Muscle layer of colon (tissue), 2 donors: ENCODE measurements at regions not wholly inside any gene's neighbourhood (a gene's known extent, or its start where the extent isn't known, plus 50 kb on each side); places are given as distances from the start of the nearest gene placed in this dataset.

Source experiments
- H3K27ac ChIP-seq: one replicate; pipeline ENCODE4 v1.7.0; 2013; ENCODE audit warnings: low read depth, mild to moderate bottlenecking, low read length, moderate library complexity
- H3K27me3 ChIP-seq, 2 donors: one replicate each; pipeline ENCODE4 v1.7.0; 2013; ENCODE audit warnings: low read length in 2 of 2, mild to moderate bottlenecking in 2 of 2; ENCODE audit not compliant: insufficient read depth in 2 of 2, control insufficient read depth in 1 of 2
- H3K36me3 ChIP-seq: one replicate; pipeline ENCODE4 v1.7.0; 2013; ENCODE audit warnings: mild to moderate bottlenecking, low read length; ENCODE audit not compliant: insufficient read depth
- H3K4me1 ChIP-seq: one replicate; pipeline ENCODE4 v1.7.0; 2013; ENCODE audit warnings: mild to moderate bottlenecking, low read length; ENCODE audit not compliant: insufficient read depth
- H3K4me3 ChIP-seq, 2 donors: one replicate each; pipeline ENCODE4 v1.7.0; 2013; ENCODE audit warnings: low read length in 2 of 2, low read depth in 1 of 2, mild to moderate bottlenecking in 1 of 2, moderate library complexity in 1 of 2
- H3K9ac ChIP-seq: one replicate; pipeline ENCODE4 v1.7.0; 2013; ENCODE audit warnings: low read length
- H3K9me3 ChIP-seq: one replicate; pipeline ENCODE4 v1.7.0; 2013; ENCODE audit warnings: mild to moderate bottlenecking, low read length
- donor health status: abdominal sarcoma.
- donor health status: Adenocarcinoma of cecum.

DNA sequence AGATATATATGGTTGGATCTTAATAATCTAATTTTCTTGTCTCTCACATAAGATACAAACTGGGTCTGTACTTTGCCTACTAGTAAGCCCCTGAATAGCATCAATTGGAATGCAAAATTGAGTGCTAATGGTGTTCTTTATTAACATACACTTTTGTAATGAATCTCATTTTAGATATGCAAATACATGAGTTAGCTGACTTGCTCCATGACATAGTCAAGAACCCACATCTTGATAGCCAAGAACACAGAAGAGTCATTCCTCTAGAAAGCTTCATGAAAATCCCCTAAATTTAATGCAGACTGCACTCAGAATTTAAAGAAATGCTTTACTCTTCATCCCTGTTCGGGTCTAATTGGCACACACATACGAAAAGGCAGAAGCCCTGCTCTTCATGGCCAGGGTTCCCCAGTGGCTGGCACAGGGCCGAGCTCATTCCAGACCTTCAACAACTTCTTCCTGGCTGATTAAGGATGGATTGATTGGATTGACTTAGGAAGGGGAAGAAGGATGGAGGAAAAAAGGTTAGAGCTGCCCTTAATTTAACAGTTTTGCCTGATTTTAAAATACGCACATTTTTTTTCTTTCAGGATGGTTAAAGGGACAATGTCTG is 431.1 kb upstream of the KLF6 start:
- Histone ChIP-seq H3K4me1 (peaks cover 5% of the 10 kb centered on the region), H3K36me3 (no peaks in the 10 kb centered on the region), H3K9ac (no peak overlapping the region), H3K27ac (no peak overlapping the region), H3K9me3 (no peaks in the 10 kb centered on the region), H3K4me3 (no peak overlapping the region), H3K27me3 (no peaks in the 10 kb centered on the region)

DNA sequence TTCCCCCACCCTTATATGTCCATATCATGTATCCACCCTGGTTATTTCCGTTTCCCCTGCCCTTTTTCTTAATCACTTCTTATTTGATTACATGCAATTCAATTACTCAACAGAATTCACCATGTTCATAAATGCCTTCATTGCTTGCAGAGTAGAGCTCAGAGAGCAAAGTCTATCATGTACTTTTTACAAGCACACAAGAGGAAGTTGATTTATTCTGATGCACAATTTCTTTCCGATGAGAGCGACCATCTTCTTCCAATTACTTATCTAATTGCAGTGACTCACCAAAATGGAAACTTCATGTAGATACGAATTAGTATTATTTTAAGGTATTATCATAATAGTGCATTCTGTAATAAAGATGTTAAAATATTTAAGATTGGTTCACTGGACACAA is 430.5 kb upstream of the KLF6 start:
- H3K4me3 ChIP-seq, result no peak overlapping the region
- H3K9ac ChIP-seq, result no peak overlapping the region
- no peaks in the 10 kb centered on the region for H3K27me3 ChIP-seq
- H3K27ac ChIP-seq, result no peak overlapping the region
- H3K36me3 ChIP-seq, result no peaks in the 10 kb centered on the region
- H3K9me3 ChIP-seq, result no peaks in the 10 kb centered on the region
- H3K4me1 ChIP-seq, result peaks cover 5% of the 10 kb centered on the region

DNA sequence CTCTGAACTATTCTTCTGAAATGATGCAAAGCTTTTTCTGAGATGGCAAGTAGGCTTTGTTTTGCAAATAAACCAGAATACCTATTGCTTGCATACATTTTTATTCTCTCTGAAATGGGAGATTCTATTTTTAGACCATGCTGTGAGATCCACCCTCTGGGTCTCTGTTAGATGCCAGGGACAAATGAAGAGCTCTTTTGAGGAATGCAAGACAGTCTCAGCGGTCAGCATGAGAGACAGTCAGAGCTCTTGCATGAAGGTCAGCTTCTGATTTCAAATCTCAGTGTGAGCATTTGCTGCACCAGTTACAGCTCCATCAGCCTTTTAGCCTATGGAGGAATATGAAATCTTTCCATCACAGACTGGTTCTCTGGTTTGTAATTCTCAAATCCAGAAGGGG is 429.9 kb upstream of the KLF6 start:
- Histone ChIP-seq H3K4me3 (no peak overlapping the region), H3K9ac (no peak overlapping the region), H3K27ac (no peak overlapping the region), H3K27me3 (no peaks in the 10 kb centered on the region), H3K9me3 (no peaks in the 10 kb centered on the region), H3K36me3 (no peaks in the 10 kb centered on the region), H3K4me1 (peaks cover 5% of the 10 kb centered on the region)

DNA sequence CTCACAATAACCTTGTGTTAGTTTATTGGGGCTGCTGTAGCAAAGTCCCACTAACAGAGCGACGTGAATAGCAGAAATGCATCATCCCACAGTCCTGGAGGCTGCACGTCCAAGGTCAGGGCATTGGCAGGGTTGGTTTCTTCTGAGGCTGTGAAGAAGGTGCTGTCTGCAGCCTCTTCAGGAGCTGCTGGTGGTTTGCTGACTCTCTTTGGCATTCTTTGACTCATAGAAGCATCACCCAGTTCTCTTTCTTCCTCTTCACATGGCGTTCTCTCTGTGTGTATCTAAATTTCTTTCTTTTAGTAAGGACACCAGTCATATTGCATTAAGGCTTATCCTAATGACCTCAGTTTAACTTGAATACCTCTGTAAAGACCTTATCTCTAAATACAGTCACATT is 428.4 kb upstream of the KLF6 start:
- H3K9ac ChIP-seq, result no peak overlapping the region
- H3K36me3 ChIP-seq, result no peaks in the 10 kb centered on the region
- H3K27me3 ChIP-seq, result no peaks in the 10 kb centered on the region
- H3K4me1 ChIP-seq, result peaks cover 5% of the 10 kb centered on the region
- H3K27ac ChIP-seq, result no peak overlapping the region
- H3K4me3 ChIP-seq, result no peak overlapping the region
- H3K9me3 ChIP-seq, result no peaks in the 10 kb centered on the region

DNA sequence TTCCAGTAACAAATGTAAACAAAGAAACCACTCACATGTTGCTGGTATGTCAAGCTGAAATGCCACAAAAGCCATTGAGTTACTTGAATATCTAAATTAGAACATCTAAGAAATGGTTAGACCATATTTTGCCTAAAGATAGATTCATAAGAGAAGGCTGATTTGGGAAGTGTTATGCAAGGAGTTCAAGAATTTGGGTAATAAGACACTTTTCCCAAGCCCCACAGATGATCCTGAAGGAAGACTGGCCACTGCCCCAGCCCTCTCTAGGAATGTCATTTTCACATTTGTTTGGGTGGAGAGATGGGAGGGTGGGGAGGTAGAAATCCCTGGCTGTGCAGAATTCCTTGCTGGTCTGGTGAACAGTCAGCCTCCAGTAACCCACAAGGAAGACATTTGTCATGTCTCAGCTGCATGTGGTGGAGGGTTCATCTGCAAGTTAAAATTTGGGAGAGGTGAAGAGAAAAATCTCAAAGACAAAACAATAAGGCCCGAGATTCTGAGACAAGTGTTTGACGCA is 427.2 kb upstream of the KLF6 start:
- Histone ChIP-seq H3K9ac (no peak overlapping the region), H3K9me3 (no peaks in the 10 kb centered on the region), H3K27ac (no peak overlapping the region), H3K36me3 (no peaks in the 10 kb centered on the region), H3K27me3 (no peaks in the 10 kb centered on the region), H3K4me1 (peaks cover 5% of the 10 kb centered on the region), H3K4me3 (no peak overlapping the region)

DNA sequence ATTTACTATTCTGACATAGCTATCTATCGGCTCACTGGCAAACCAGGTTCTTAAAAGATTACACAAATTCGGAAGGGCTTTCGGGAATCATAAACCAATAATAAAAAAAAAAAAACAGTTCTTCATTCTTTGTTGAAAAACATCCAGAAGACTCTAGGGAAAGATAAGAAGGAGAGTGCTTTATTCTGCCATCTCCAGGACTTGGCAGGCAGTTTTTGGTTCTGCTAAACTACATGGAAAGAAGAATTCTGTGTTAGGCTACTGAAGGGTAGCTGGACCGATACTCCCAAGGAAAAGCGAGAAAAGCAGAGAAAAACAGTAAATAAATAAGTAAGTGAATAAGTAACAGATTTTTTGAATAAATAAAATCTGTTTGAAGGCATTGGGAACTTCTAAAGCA is 423.5 kb upstream of the KLF6 start:
- Histone ChIP-seq H3K27ac (no peak overlapping the region), H3K27me3 (no peaks in the 10 kb centered on the region), H3K4me3 (no peak overlapping the region), H3K36me3 (no peaks in the 10 kb centered on the region), H3K9ac (no peak overlapping the region), H3K9me3 (no peaks in the 10 kb centered on the region), H3K4me1 (no peaks in the 10 kb centered on the region)

DNA sequence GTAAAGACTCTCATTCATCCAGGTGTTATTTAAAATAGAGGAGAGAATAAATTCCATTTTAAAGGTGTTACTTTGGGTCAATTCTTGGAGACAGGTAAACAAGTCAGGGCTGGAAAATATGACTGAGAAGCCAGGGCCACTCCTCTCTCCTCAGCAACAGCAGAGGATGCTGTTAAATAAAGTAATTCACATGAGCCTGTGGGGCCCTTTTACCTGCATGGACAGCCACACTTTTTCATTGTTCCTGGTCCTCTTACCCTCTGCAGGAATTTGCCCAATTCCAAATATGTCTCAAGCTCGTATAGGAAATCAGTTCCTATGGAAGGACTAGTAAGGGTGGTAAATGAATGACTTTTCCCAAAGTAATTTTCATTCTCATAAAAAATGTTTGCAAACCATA is 420.1 kb upstream of the KLF6 start:
- H3K9me3 ChIP-seq, result no peaks in the 10 kb centered on the region
- no peak overlapping the region for H3K4me3 ChIP-seq
- H3K36me3 ChIP-seq, result no peaks in the 10 kb centered on the region
- no peak overlapping the region for H3K27ac ChIP-seq
- no peak overlapping the region for H3K9ac ChIP-seq
- H3K27me3 ChIP-seq, result no peaks in the 10 kb centered on the region
- H3K4me1 ChIP-seq, result no peaks in the 10 kb centered on the region

DNA sequence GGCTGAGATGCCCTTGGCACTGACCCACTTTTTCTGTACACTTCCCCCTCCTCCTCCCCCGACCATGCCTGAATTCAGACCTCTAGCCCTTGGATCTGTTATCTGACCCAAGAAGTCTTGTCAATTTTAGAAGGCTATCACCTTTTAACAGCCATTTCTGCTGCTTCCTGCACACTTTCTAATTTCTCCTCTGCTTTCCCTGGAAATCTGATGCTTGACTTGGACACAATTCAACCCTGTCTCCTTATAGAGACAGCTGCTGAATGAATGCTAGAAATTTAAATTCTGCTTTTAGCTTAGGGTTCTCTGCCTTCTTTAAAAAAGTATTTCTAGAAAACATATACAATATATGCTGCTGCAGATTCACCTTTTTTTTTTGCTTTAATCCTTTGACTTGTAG is 417.9 kb upstream of the KLF6 start:
- H3K4me3 ChIP-seq, result no peak overlapping the region
- H3K4me1 ChIP-seq, result peaks cover 9% of the 10 kb centered on the region
- no peak overlapping the region for H3K9ac ChIP-seq
- H3K9me3 ChIP-seq, result no peaks in the 10 kb centered on the region
- no peaks in the 10 kb centered on the region for H3K36me3 ChIP-seq
- no peak overlapping the region for H3K27ac ChIP-seq
- no peaks in the 10 kb centered on the region for H3K27me3 ChIP-seq

DNA sequence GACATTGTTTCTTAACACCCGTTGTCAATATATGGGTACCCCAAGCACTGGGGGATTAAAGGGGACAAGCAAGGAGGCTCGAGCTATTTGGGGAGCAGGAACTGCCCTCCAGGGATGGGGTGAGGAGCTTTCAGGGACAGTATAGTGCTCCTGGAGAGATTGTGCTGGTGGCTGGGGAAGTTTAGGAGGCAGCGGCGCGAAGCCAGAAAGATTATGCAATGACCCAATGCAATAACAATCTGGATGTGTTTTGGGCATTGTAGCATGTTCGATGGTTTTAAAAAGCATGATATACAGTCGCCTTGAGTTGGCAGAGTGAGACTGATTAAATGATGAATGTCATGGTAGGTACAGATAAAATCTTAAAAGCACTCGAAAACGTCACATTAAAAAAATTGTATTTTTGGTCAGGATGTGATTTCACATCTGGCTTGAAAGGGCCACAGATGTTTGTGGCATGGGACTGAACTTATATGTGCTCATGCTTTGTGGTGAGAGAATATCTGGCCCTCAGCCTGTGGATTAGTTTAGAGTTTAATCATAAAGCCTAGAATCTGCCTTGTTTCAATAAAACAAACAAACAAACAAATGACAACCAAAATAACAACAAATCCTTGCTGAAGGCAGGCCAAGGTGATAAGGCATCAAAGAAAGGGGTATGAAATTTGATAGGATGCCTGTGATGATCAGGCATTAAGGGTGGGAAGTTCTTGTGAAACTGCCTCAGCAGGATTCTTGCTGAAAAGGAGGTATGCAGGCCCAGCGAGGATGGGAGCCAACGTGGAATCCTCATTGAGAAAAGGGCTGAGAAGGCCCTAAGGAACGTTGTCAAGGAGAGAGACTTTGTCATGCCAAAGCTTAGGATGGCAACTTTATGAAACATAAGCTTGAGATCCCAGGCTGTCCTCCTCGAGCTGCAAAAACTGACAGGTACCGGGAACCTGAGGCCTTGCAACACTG is 417.1 kb upstream of the KLF6 start:
- no peak overlapping the region for H3K4me3 ChIP-seq
- peaks cover 13% of the 10 kb centered on the region for H3K4me1 ChIP-seq
- H3K36me3 ChIP-seq, result no peaks in the 10 kb centered on the region
- no peak overlapping the region for H3K9ac ChIP-seq
- no peak overlapping the region for H3K27ac ChIP-seq
- H3K27me3 ChIP-seq, result no peaks in the 10 kb centered on the region
- no peaks in the 10 kb centered on the region for H3K9me3 ChIP-seq

DNA sequence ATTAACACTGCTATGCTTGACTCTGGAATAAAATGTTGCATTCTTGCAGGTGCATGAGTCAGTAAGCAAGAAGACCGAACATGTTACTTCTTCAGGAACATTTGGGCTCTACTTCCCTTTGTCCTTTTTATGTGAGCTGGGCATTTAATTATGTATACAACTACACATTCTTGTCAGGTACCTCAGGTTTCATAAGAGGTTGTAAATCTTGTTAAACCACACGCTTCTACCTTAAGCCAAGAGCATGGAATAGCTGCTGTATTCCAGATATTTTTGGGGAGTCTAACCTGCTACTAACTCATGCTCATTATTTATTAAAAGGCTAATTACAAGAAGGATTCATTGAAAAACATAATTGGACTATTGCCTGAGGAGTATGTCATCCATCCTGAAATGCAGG is 414.2 kb upstream of the KLF6 start:
- H3K4me1 ChIP-seq, result peaks cover 23% of the 10 kb centered on the region
- no peaks in the 10 kb centered on the region for H3K9me3 ChIP-seq
- no peaks in the 10 kb centered on the region for H3K36me3 ChIP-seq
- H3K4me3 ChIP-seq, result no peak overlapping the region
- H3K27ac ChIP-seq, result no peak overlapping the region
- no peaks in the 10 kb centered on the region for H3K27me3 ChIP-seq
- H3K9ac ChIP-seq, result no peak overlapping the region

DNA sequence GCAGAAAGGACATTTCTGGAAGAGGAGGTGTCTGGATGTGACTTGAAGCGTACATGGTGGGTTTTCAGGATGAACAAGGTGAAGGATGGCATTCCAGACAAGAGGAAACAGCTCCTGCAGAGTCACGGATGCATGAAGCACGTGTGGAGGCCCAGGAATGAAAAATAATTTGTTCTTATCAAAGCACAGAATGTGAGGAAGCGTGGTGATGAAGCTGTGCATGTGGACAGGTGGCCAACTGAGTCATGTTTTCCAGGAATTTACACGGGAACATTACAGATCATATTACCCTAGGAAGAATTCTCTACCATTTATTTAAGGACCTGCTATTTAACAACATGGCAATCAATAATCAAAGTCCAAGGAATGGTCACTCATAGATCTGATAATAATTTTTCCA is 413.2 kb upstream of the KLF6 start:
- no peak overlapping the region for H3K9ac ChIP-seq
- H3K4me3 ChIP-seq, result no peak overlapping the region
- H3K9me3 ChIP-seq, result no peaks in the 10 kb centered on the region
- peak overlapping the region; percentile 7 for H3K27ac ChIP-seq
- peaks cover 23% of the 10 kb centered on the region for H3K4me1 ChIP-seq
- H3K36me3 ChIP-seq, result no peaks in the 10 kb centered on the region
- H3K27me3 ChIP-seq, result no peaks in the 10 kb centered on the region
